ENCODE measurements at regions not wholly inside any gene's neighbourhood (a gene's known extent, or its start where the extent isn't known, plus 50 kb on each side); places are given as distances from the start of the nearest gene placed in this dataset.

- Histone ChIP-seq H3K36me3 (ENCODE audit: low read length) (no peaks in the 10 kb centered on the region), H3K27ac (ENCODE audit: low read depth, low read length) (no peak overlapping the region), H2AFZ (ENCODE audit: low read depth, low read length, severe bottlenecking) (no peak overlapping the region), H3K4me3 (ENCODE audit: insufficient read depth, low read length, poor library complexity, severe bottlenecking) (no peak overlapping the region), H3K27me3 (ENCODE audit: low read length) (no peaks in the 10 kb centered on the region), H3F3A (ENCODE audit: insufficient read depth) (no peaks in the 10 kb centered on the region), H4K20me1 (ENCODE audit: low read depth, low read length) (no peaks in the 10 kb centered on the region), H3K79me2 (ENCODE audit: insufficient read depth, low read length) (no peaks in the 10 kb centered on the region), H3K9me2 (replicated peaks; ENCODE audit: insufficient read depth, low read length) (no peaks in the 10 kb centered on the region), H3K9me3 (ENCODE audit: insufficient read depth, low read length) (no peaks in the 10 kb centered on the region), H3K9ac (ENCODE audit: low read length) (no peak overlapping the region), H3K4me2 (ENCODE audit: low read depth, low read length, poor library complexity, severe bottlenecking) (no peak overlapping the region)
- TF ChIP-seq CTCF (IDR thresholded peaks at IDR 0.05; ENCODE audit: insufficient read depth, low read length, poor library complexity, severe bottlenecking): no peak
- no peak for TF ChIP-seq EZH2phosphoT487 (conservative IDR thresholded peaks at IDR 0.05; ENCODE audit: low read length)
Observed at GRCh38 chr4:24334906-24335305, 249.4 kb downstream of the DHX15 start.

GRCh38 chr4:24330573-24330972 lies 253.8 kb downstream of the DHX15 start:
- Histone ChIP-seq H3K4me3 (ENCODE audit: insufficient read depth, low read length, poor library complexity, severe bottlenecking) (no peak overlapping the region), H3K9me3 (ENCODE audit: insufficient read depth, low read length) (no peaks in the 10 kb centered on the region), H3K36me3 (ENCODE audit: low read length) (no peaks in the 10 kb centered on the region), H3K79me2 (ENCODE audit: insufficient read depth, low read length) (no peaks in the 10 kb centered on the region), H4K20me1 (ENCODE audit: low read depth, low read length) (no peaks in the 10 kb centered on the region), H3K27me3 (ENCODE audit: low read length) (no peaks in the 10 kb centered on the region), H2AFZ (ENCODE audit: low read depth, low read length, severe bottlenecking) (no peak overlapping the region), H3F3A (ENCODE audit: insufficient read depth) (no peaks in the 10 kb centered on the region), H3K9ac (ENCODE audit: low read length) (no peak overlapping the region), H3K9me2 (replicated peaks; ENCODE audit: insufficient read depth, low read length) (no peaks in the 10 kb centered on the region), H3K27ac (ENCODE audit: low read depth, low read length) (no peak overlapping the region), H3K4me2 (ENCODE audit: low read depth, low read length, poor library complexity, severe bottlenecking) (no peak overlapping the region)
- TF ChIP-seq EZH2phosphoT487 (conservative IDR thresholded peaks at IDR 0.05; ENCODE audit: low read length) (no peak), CTCF (IDR thresholded peaks at IDR 0.05; ENCODE audit: insufficient read depth, low read length, poor library complexity, severe bottlenecking) (no peak)

DNA sequence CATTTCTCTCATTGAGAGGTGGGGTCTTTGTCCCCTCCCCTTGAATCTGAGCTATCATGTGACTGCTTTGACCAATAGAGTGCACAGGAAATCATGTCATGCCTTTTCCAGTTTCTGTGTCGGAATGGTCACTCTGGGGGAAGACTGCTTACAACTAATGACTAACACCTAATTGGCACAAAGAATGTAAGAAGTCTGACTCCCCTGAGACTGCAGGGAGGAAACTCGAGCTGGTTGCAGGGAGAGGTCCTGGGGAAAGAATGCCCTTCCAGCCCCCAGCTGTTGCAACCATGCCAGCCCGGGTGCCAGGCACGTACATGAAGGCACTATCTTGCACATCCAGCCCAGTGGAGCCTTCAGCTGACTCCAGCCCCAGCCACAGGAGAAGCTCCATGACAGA lies 254.2 kb downstream of the DHX15 start:
- Histone ChIP-seq H4K20me1 (ENCODE audit: low read depth, low read length) (no peaks in the 10 kb centered on the region), H3K27me3 (ENCODE audit: low read length) (no peaks in the 10 kb centered on the region), H3K4me2 (ENCODE audit: low read depth, low read length, poor library complexity, severe bottlenecking) (no peak overlapping the region), H3K4me3 (ENCODE audit: insufficient read depth, low read length, poor library complexity, severe bottlenecking) (no peak overlapping the region), H3K36me3 (ENCODE audit: low read length) (no peaks in the 10 kb centered on the region), H3K9me3 (ENCODE audit: insufficient read depth, low read length) (no peaks in the 10 kb centered on the region), H3K9ac (ENCODE audit: low read length) (no peak overlapping the region), H3K79me2 (ENCODE audit: insufficient read depth, low read length) (no peaks in the 10 kb centered on the region), H3K27ac (ENCODE audit: low read depth, low read length) (no peak overlapping the region), H3K9me2 (replicated peaks; ENCODE audit: insufficient read depth, low read length) (no peaks in the 10 kb centered on the region), H3F3A (ENCODE audit: insufficient read depth) (no peaks in the 10 kb centered on the region), H2AFZ (ENCODE audit: low read depth, low read length, severe bottlenecking) (no peak overlapping the region)
- no peak for TF ChIP-seq CTCF (IDR thresholded peaks at IDR 0.05; ENCODE audit: insufficient read depth, low read length, poor library complexity, severe bottlenecking)
- TF ChIP-seq EZH2phosphoT487 (conservative IDR thresholded peaks at IDR 0.05; ENCODE audit: low read length): no peak

- H2AFZ ChIP-seq (ENCODE audit: low read depth, low read length, severe bottlenecking): no peak overlapping the region
- H3K9ac ChIP-seq (ENCODE audit: low read length): no peak overlapping the region
- H3F3A ChIP-seq (ENCODE audit: insufficient read depth): no peaks in the 10 kb centered on the region
- no peaks in the 10 kb centered on the region for H3K27me3 ChIP-seq (ENCODE audit: low read length)
- no peaks in the 10 kb centered on the region for H3K9me3 ChIP-seq (ENCODE audit: insufficient read depth, low read length)
- no peak overlapping the region for H3K4me3 ChIP-seq (ENCODE audit: insufficient read depth, low read length, poor library complexity, severe bottlenecking)
- no peaks in the 10 kb centered on the region for H3K79me2 ChIP-seq (ENCODE audit: insufficient read depth, low read length)
- TF ChIP-seq EZH2phosphoT487 (conservative IDR thresholded peaks at IDR 0.05; ENCODE audit: low read length) (no peak), CTCF (IDR thresholded peaks at IDR 0.05; ENCODE audit: insufficient read depth, low read length, poor library complexity, severe bottlenecking) (no peak)
- no peaks in the 10 kb centered on the region for H4K20me1 ChIP-seq (ENCODE audit: low read depth, low read length)
- no peaks in the 10 kb centered on the region for H3K9me2 ChIP-seq (replicated peaks; ENCODE audit: insufficient read depth, low read length)
- no peak overlapping the region for H3K4me2 ChIP-seq (ENCODE audit: low read depth, low read length, poor library complexity, severe bottlenecking)
- no peaks in the 10 kb centered on the region for H3K36me3 ChIP-seq (ENCODE audit: low read length)
- H3K27ac ChIP-seq (ENCODE audit: low read depth, low read length): no peak overlapping the region
Observed at GRCh38 chr4:24328711-24329110, 255.6 kb downstream of the DHX15 start.

Measured in SU-DHL-6 (cell line).